SW480 (cell line): ENCODE measurements at regions not wholly inside any gene's neighbourhood (a gene's known extent, or its start where the extent isn't known, plus 50 kb on each side); places are given as distances from the start of the nearest gene placed in this dataset.
A peak's percentile ranks its signal among the peaks of the same experiment; 100 is the strongest.
"Not testable (repeated sequence)": the region's sequence is repeated elsewhere in the genome, so short reads cannot be mapped to it uniquely, and the experiment has no call there.

Source experiments
- DNase-seq: peaks from one replicate; pipeline ENCODE4 v3.0.0-alpha.2; 2016; ENCODE audit warnings: low spot score

GRCh38 chr14:57150449-57150848, 118.3 kb downstream of the EXOC5 start:
- DNase-seq: no peak

DNA sequence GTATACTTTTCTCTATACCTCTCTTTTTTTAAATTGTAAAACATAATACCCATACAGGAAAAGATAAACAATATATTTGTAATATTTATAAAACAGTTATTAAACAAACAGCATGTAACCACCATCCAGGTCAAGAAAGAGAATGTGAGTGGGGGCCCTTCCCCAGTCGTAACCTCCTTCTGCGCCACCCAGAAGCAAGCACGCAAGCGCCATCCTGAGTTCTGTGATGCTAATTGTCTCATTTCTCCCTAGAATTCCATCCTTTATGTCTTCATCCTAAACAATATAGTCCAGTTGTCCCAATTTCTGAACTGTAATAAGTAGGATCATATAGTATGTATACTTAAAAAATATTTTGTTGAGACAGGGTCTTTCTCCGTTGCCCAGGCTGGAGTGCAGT, 129.5 kb downstream of the EXOC5 start:
- DNase-seq: no peak

GRCh38 chr14:57136669-57137328, 131.9 kb downstream of the EXOC5 start:
- DNase-seq: no peak

- DNase-seq: not testable (repeated sequence)
Measured at GRCh38 chr14:57127809-57128208, 140.9 kb downstream of the EXOC5 start.

DNA sequence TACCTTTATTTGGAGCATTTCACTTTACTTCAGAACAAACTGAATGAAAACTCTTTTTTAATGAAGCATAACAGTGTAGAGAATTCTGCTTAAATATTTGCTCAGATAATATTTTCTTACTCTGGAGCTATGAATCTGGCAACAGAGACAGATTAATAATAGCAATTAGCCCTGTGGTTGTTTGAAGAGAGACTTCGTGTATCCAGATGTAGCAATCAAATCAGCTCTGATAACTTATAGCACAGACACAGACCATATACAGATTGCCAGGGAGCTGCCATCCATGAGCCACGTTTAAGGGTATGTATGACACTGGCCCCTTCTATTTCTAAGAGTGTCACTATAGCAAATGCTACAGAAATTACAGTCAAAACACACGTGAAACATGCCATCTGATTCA, 146.6 kb downstream of the EXOC5 start:
- no peak for DNase-seq

DNA sequence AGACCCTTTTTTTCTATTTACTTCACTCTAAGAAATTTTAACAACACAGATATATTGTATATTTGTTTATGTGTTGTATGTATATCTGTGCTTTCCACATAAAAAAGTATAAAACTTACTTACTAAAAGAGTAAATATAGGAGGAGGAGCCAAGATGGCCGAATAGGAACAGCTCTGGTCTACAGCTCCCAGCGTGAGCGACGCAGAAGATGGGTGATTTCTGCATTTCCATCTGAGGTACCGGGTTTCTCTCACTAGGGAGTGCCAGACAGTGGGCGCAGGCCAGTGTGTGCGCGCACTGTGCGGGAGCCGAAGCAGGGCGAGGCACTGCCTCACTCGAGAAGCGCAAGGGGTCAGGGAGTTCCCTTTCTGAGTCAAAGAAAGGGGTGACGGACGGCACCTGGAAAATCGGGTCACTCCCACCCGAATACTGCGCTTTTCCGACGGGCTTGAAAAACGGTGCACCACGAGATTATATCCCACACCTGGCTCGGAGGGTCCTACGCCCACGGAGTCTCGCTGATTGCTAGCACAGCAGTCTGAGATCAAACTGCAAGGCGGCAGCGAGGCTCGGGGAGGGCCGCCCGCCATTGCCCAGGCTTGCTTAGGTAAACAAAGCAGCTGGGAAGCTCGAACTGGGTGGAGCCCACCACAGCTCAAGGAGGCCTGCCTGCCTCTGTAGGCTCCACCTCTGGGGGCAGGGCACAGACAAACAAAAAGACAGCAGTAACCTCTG, 156.5 kb downstream of the EXOC5 start:
- not testable (repeated sequence) for DNase-seq

DNA sequence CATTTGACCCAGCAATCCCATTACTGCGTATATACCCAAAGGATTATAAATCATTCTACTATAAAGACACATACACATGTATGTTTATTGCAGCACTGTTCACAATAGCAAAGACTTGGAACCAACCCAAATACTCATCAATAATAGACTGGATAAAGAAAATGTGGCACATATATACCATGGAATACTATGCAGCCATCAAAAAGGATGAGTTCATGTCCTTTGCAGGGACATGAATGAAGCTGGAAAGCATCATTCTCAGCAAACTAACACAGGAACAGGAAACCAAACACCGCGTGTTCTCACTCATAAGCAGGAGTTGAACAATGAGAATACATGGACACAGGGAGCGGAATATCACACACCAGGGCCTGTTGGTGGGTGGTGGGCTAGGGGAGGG, 158.3 kb downstream of the EXOC5 start:
- DNase-seq: not testable (repeated sequence)

GRCh38 chr14:57091030-57091608, 177.6 kb downstream of the EXOC5 start:
- DNase-seq: no peak

- no peak for DNase-seq
Measured at GRCh38 chr14:57089901-57090300, 178.8 kb downstream of the EXOC5 start.

- no peak for DNase-seq
Measured at GRCh38 chr14:57087841-57088240, 180.9 kb downstream of the EXOC5 start.

DNA sequence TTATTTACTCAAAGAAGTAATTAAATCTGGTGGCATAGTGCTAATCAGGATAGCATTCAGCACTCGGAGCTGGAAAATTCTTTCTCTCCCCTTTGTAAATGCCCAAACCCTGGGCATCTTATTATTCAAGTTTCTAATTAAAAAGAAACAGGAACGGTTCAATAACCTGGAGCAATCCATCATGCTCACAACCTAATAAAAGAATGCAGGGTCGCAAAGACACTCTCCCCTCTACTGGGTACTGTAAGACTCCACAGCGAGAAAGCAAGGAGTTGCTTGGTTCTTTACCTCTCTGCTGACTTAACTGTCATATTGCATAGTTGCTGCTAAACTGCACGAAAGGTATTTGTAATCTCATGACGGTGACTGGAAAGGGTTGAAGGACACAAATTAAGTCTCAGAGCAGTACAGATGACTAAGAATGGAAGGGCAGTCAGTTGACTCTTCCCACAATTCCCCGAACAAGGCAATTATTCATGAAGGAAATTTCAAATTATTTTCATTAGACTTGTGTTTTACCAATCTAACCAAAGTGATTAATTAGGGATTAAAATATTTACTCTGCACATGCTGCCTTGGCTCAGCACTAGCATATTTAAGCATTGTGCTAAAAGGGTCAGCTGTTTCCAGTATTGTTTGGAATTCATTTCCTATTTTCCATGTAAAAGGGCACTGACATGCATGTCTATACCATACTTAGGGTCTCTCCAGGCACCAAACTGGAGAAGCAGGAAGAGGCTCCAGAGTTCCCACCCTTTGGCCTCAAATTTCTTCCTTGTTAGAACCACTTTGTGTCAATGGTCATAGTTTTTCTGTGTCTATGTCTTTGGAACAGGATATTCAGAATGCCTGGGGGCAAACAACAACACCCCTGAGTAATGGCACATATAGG, 182.2 kb downstream of the EXOC5 start:
- no peak for DNase-seq

- peak; percentile 10 for DNase-seq
Measured at GRCh38 chr14:57085801-57086200, 182.9 kb downstream of the EXOC5 start.

DNA sequence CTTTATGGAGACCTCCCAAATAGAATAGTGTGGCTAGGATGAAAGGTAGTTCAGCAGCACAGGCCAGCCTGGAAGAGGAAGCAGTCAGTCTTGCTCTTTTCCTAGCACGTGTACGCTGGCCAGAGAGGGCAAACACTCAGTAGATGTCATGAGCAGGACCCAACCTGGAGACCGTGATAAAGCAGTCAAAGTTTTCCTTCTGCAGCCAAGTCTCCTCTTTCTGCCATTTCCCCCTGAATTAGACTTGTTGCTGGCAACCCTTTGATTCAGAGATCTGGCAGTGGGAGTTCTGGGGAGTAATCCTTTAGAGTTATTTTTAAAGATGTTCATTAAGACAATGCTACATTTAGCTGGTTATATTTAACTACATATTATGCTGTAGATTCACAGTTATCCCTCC, 183.7 kb downstream of the EXOC5 start:
- DNase-seq: no peak

GRCh38 chr14:57080691-57081090, 188.0 kb downstream of the EXOC5 start:
- no peak for DNase-seq

DNA sequence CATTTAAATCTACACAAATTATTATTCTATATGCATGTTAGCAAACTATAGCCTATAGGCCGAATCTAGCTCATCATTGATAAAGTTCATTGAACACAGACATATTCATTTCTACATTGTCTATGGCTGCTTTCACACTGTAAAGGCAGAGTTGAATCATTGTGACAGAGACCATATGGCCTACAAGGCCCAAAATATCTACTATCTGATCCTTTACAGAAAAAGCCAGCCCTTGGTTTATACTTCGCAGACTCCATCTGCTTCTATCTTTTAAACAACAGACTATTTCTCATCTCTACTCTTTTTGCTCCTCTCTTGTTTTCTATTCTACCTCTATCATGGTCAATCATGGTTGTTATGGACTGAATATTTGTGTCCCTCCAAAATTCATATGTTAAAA, 190.7 kb downstream of the EXOC5 start:
- no peak for DNase-seq

DNA sequence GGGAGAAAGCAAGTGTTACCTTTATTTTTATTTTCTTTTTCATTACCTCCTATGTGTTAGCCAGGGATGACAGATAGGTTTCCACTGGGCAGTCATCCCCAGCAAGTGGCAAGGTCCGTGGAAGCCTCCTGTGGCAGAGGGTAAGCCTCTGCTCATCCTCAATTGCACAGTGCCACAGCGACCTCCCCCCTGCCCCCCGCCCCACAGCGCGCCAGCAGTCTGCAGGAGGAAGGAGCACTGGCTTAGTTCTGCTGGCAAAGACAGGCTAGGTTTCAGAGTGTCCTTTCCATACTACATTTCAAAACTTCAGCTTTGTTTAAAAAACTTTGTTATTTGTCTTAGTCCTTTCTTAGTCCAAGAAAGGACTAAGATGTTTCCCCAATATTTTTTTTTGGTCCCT, 194.7 kb downstream of the EXOC5 start:
- DNase-seq: no peak

GRCh38 chr14:57071639-57072038, 197.1 kb downstream of the EXOC5 start:
- no peak for DNase-seq

DNA sequence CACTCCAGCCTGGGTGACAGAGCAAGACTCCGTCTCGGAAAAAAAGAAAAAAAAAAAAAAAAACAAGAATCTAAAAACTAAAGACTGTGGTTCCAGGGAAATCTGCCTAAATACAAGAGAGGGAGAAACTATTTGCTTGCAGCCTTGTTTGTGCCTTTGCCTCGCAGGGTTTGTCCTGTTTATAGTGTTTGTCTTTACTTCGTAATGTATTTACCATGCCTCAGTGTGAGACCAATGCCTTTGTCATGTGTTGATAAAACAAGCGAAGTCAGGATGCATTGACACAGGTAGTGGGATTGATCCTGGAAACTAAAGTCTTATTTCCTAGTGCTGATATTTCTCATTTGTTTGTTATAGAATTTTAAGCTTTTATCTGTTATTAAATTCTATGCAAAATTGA, 199.0 kb downstream of the EXOC5 start:
- no peak for DNase-seq

DNA sequence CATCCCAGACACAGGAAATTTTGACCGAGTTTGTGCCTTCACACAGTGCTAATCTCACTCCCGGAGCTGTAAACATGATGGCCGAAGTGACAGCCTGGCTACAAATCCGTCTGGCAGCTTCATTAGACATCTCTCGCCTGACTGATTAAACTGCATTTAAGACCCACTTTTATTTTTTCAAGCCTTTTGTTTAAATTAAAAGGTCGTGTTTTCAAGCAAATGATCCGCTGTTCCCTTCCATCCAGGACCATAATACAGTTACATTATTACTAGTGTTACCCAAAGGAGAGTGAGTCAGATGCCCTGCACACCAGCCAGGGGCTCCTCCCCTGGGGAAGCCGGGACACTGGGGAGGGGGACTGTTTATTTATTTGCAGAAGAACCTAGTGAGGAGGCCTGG, 200.2 kb downstream of the EXOC5 start:
- no peak for DNase-seq

GRCh38 chr14:57066887-57067513, 201.7 kb downstream of the EXOC5 start:
- peak; percentile 11 for DNase-seq

GRCh38 chr14:57066463-57066862, 202.2 kb downstream of the EXOC5 start:
- DNase-seq: no peak
